Kidney (tissue), 13 donors: ENCODE measurements at regions not wholly inside any gene's neighbourhood (a gene's known extent, or its start where the extent isn't known, plus 50 kb on each side); places are given as distances from the start of the nearest gene placed in this dataset.

ENCODE experiments used
- DNase-seq, 5 donors: peaks; one replicate each; pipeline ENCODE4 v3.0.0-alpha.2; 2013 to 2020
- FAIRE-seq: peaks from 2 replicates; lab custom pipeline; 2012; peaks lifted over from hg19 to GRCh38; lab: Jason Lieb, UNC
- H3K27ac ChIP-seq, 2 donors: one replicate each; pipeline ENCODE4 v1.7.0; 2013; ENCODE audit warnings: low read depth in 2 of 2, low read length in 2 of 2, inconsistent platforms in 1 of 2
- H3K27me3 ChIP-seq: one replicate; pipeline ENCODE4 v1.7.1; 2013; ENCODE audit warnings: low read length, inconsistent platforms; ENCODE audit not compliant: control insufficient read depth, insufficient read depth
- H3K36me3 ChIP-seq, 3 donors: one replicate each; pipeline versions ENCODE4 v1.7.0 to v1.7.1; 2013; ENCODE audit warnings: low read length in 3 of 3, control low read depth in 1 of 3, inconsistent platforms in 1 of 3; ENCODE audit not compliant: insufficient read depth in 3 of 3, control insufficient read depth in 2 of 3
- H3K4me1 ChIP-seq, 3 donors: one replicate each; pipeline versions ENCODE4 v1.7.0 to v1.7.1; 2013; ENCODE audit warnings: low read length in 3 of 3, inconsistent platforms in 1 of 3, low read depth in 1 of 3; ENCODE audit not compliant: control insufficient read depth in 2 of 3, insufficient read depth in 2 of 3
- H3K4me3 ChIP-seq, 3 donors: one replicate each; pipeline versions ENCODE4 v1.7.0 to v1.8.1; 2013; ENCODE audit warnings: low read length in 3 of 3, control low read depth in 1 of 3, inconsistent platforms in 1 of 3
- H3K9ac ChIP-seq, 3 donors: one replicate each; pipeline versions ENCODE4 v1.7.0 to v1.7.1; 2013; ENCODE audit warnings: low read length in 3 of 3, control low read depth in 1 of 3, inconsistent platforms in 1 of 3
- H3K9me3 ChIP-seq, 3 donors: one replicate each; pipeline versions ENCODE4 v1.7.0 to v1.7.1; 2013; ENCODE audit warnings: low read length in 3 of 3, control low read depth in 1 of 3, inconsistent platforms in 1 of 3; ENCODE audit not compliant: control insufficient read depth in 2 of 3, insufficient read depth in 1 of 3
- CTCF ChIP-seq: IDR thresholded peaks from 3 replicates; pipeline ENCODE4 v1.5.1; 2012; ENCODE audit warnings: mild to moderate bottlenecking, moderate library complexity, borderline replicate concordance; ENCODE audit not compliant: insufficient read depth; ENCODE audit errors: extremely low read depth
- intact Hi-C: fragments of 100-400 bp; cut with DNase I; formaldehyde crosslinking; loops from one replicate; pipeline ENCODE4 v1.11.1; 2022
- donor health status: control.
- donor health status: control.
- donor health status: control.
- donor health status: control.
- donor health status: control.
- donor health status: DM: yes; HTN: yes; CAD: no.
- donor health status: Normal renal cell carcinoma (clear cell type).

GRCh38 chr1:232183266-232183800 lies 446.6 kb downstream of the SIPA1L2 start:
- FAIRE-seq = no peak
- no peak overlapping the region for H3K27ac ChIP-seq
- H3K9ac ChIP-seq = no peak overlapping the region
- no peak overlapping the region for H3K4me3 ChIP-seq
- intact Hi-C loops = no loop called here
- TF ChIP-seq CTCF = no peak
- H3K9me3 ChIP-seq = no peaks in the 10 kb centered on the region
- no peaks in the 10 kb centered on the region for H3K36me3 ChIP-seq
- no peak for DNase-seq
- H3K4me1 ChIP-seq = no peaks in the 10 kb centered on the region
- H3K27me3 ChIP-seq = no peaks in the 10 kb centered on the region

- no peaks in the 10 kb centered on the region for H3K9me3 ChIP-seq
- H3K4me1 ChIP-seq = no peaks in the 10 kb centered on the region
- no peak overlapping the region for H3K9ac ChIP-seq
- DNase-seq (no peak), FAIRE-seq (no peak)
- H3K27ac ChIP-seq = no peak overlapping the region
- no peaks in the 10 kb centered on the region for H3K36me3 ChIP-seq
- no peak overlapping the region for H3K4me3 ChIP-seq
- no peak for TF ChIP-seq CTCF
- intact Hi-C loops = no loop called here
- H3K27me3 ChIP-seq = no peaks in the 10 kb centered on the region
These were observed 447.7 kb downstream of the SIPA1L2 start for GRCh38 chr1:232182236-232182635.

- H3K4me3 ChIP-seq = no peak overlapping the region
- H3K27ac ChIP-seq = no peak overlapping the region
- no peak for TF ChIP-seq CTCF
- H3K36me3 ChIP-seq = no peaks in the 10 kb centered on the region
- H3K27me3 ChIP-seq = no peaks in the 10 kb centered on the region
- intact Hi-C loops = no loop called here
- no peaks in the 10 kb centered on the region for H3K4me1 ChIP-seq
- H3K9ac ChIP-seq = no peak overlapping the region
- no peak for DNase-seq
- no peak for FAIRE-seq
- no peaks in the 10 kb centered on the region for H3K9me3 ChIP-seq
These were observed 449.2 kb downstream of the SIPA1L2 start for GRCh38 chr1:232180779-232181136.
